Spleen (tissue), 7 donors: ENCODE measurements at regions not wholly inside any gene's neighbourhood (a gene's known extent, or its start where the extent isn't known, plus 50 kb on each side); places are given as distances from the start of the nearest gene placed in this dataset.

Source experiments
- CTCF ChIP-seq, 11 experiments: fragments of 200-600 bp in 7 of 11; fragments of 450-650 bp in 4 of 11; sonication (generic) in 4 of 11; IDR thresholded peaks in 8 of 11; conservative IDR thresholded peaks in 3 of 11; 1 replicate in 7 of 11; 2 replicates in 4 of 11; pipeline versions ENCODE4 v1.4.0 to v1.8.0; 2016 to 2021; ENCODE audit warnings: antibody characterized with exemption in 11 of 11, inconsistent platforms in 4 of 11, mild to moderate bottlenecking in 1 of 11
- POLR2A ChIP-seq, 3 donors: fragments of 450-650 bp; IDR thresholded peaks; one replicate each; pipeline ENCODE4 v1.5.1; 2017; ENCODE audit warnings: antibody characterized with exemption in 3 of 3, mild to moderate bottlenecking in 1 of 3
- donor health status: DM: no; HTN: no; CAD: no; lungs with moderate emphysema.
- donor health status: DM: no; HTN: no; CAD: no.
- donor health status: DM: no; HTN: no; CAD: no.

- TF ChIP-seq POLR2A (IDR thresholded peaks at IDR 0.05) (no peak), CTCF (IDR thresholded peaks at IDR 0.05 in 8 of 11, conservative IDR thresholded peaks at IDR 0.05 in 3 of 11) (no peak)
These were observed 290.9 kb upstream of the SP8 start for GRCh38 chr7:21077602-21078001.
